OCI-LY1 (cell line): ENCODE measurements at regions not wholly inside any gene's neighbourhood (a gene's known extent, or its start where the extent isn't known, plus 50 kb on each side); places are given as distances from the start of the nearest gene placed in this dataset.

Experiments
- EZH2 ChIP-seq: fragments of 200-600 bp; sonication (generic), shearing (Covaris generic); IDR thresholded peaks from 2 replicates; pipeline ENCODE4 v1.8.0; 2017; ENCODE audit warnings: borderline replicate concordance, mixed run types, mild to moderate bottlenecking, antibody characterized with exemption, low read length, moderate library complexity, mixed read lengths
- TF ChIP-seq, protein P1 (sequence below): fragments of 200-600 bp; sonication (generic), shearing (Covaris generic); IDR thresholded peaks from 2 replicates; pipeline ENCODE4 v1.5.1; 2017; ENCODE audit warnings: mild to moderate bottlenecking, antibody characterized with exemption, low read length, moderate library complexity, mixed read lengths

DNA sequence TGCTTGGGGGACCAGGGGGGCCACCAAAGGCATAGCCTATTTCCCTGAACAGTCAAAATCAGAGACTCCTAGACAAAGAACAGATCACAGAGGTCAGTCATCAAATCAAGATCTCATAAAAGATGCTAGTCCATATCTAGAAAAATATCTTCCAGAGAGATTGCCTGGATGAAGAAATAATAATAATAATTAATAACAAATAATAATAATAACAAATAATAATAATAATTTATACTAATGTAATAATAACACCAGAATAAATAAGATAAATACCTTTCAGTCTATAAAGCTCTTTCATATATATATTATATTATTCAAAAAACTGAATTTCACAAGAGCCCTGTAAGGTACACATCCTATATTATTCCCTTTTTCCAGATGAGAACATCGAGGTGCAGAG, 129.6 kb downstream of the PAX1 start:
- no peak for TF ChIP-seq EZH2
- TF ChIP-seq, protein P1, sequence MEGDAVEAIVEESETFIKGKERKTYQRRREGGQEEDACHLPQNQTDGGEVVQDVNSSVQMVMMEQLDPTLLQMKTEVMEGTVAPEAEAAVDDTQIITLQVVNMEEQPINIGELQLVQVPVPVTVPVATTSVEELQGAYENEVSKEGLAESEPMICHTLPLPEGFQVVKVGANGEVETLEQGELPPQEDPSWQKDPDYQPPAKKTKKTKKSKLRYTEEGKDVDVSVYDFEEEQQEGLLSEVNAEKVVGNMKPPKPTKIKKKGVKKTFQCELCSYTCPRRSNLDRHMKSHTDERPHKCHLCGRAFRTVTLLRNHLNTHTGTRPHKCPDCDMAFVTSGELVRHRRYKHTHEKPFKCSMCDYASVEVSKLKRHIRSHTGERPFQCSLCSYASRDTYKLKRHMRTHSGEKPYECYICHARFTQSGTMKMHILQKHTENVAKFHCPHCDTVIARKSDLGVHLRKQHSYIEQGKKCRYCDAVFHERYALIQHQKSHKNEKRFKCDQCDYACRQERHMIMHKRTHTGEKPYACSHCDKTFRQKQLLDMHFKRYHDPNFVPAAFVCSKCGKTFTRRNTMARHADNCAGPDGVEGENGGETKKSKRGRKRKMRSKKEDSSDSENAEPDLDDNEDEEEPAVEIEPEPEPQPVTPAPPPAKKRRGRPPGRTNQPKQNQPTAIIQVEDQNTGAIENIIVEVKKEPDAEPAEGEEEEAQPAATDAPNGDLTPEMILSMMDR = no peak
